Skeletal muscle cell (primary cell): ENCODE measurements at regions not wholly inside any gene's neighbourhood (a gene's known extent, or its start where the extent isn't known, plus 50 kb on each side); places are given as distances from the start of the nearest gene placed in this dataset.

Source experiments
- DNase-seq: peaks from one replicate; pipeline ENCODE4 v3.0.0-alpha.2; 2010; ENCODE audit warnings: low read depth
- H3K4me3 ChIP-seq: 2 replicates; pipeline ENCODE4 v1.5.1; 2011; ENCODE audit warnings: low read depth, mild to moderate bottlenecking, control low read depth, low read length, moderate library complexity

- DNase-seq, result no peak
- no peak overlapping the region for H3K4me3 ChIP-seq
These were observed 183.3 kb upstream of the ZP4 start for GRCh38 chr1:238073991-238074390.

- H3K4me3 ChIP-seq, result no peak overlapping the region
- no peak for DNase-seq
These were observed 180.3 kb upstream of the ZP4 start for GRCh38 chr1:238071061-238071460.

GRCh38 chr1:238063454-238063853 lies 172.7 kb upstream of the ZP4 start:
- peak; percentile 85 for DNase-seq
- no peak overlapping the region for H3K4me3 ChIP-seq

- peak; percentile 77 for DNase-seq
- no peak overlapping the region for H3K4me3 ChIP-seq
These were observed 171.4 kb upstream of the ZP4 start for GRCh38 chr1:238061967-238062613.

- H3K4me3 ChIP-seq, result no peak overlapping the region
- DNase-seq, result no peak
These were observed 169.3 kb upstream of the ZP4 start for GRCh38 chr1:238060061-238060460.

GRCh38 chr1:238052496-238053266 lies 162.0 kb upstream of the ZP4 start:
- no peak for DNase-seq
- no peak overlapping the region for H3K4me3 ChIP-seq

- no peak for DNase-seq
- no peak overlapping the region for H3K4me3 ChIP-seq
These were observed 138.4 kb upstream of the ZP4 start for GRCh38 chr1:238029126-238029525.

- DNase-seq, result no peak
- H3K4me3 ChIP-seq, result no peak overlapping the region
These were observed 136.6 kb upstream of the ZP4 start for GRCh38 chr1:238027366-238027765.

- no peak for DNase-seq
These were observed 132.4 kb upstream of the ZP4 start for GRCh38 chr1:238023137-238023536.

GRCh38 chr1:238018214-238018613 lies 127.5 kb upstream of the ZP4 start:
- DNase-seq, result no peak
- H3K4me3 ChIP-seq, result no peak overlapping the region

More at GRCh38 chr1:238023137-238023536, 132.4 kb upstream of the ZP4 start:
- no peak overlapping the region for H3K4me3 ChIP-seq

- no peak overlapping the region for H3K4me3 ChIP-seq
- DNase-seq, result no peak
These were observed 116.1 kb upstream of the ZP4 start for GRCh38 chr1:238006779-238007178.

- no peak overlapping the region for H3K4me3 ChIP-seq
- DNase-seq, result no peak
These were observed 114.4 kb upstream of the ZP4 start for GRCh38 chr1:238005116-238005515.

GRCh38 chr1:238001818-238002217 lies 111.1 kb upstream of the ZP4 start:
- no peak overlapping the region for H3K4me3 ChIP-seq
- no peak for DNase-seq

- no peak overlapping the region for H3K4me3 ChIP-seq
- no peak for DNase-seq
These were observed 108.8 kb upstream of the ZP4 start for GRCh38 chr1:237999426-238000052.

- DNase-seq, result no peak
- H3K4me3 ChIP-seq, result no peak overlapping the region
These were observed 107.9 kb upstream of the ZP4 start for GRCh38 chr1:237998581-237998980.

- H3K4me3 ChIP-seq, result no peak overlapping the region
- no peak for DNase-seq
These were observed 92.8 kb upstream of the ZP4 start for GRCh38 chr1:237983496-237983895.

GRCh38 chr1:237981223-237981622 lies 90.5 kb upstream of the ZP4 start:
- no peak overlapping the region for H3K4me3 ChIP-seq
- DNase-seq, result no peak

GRCh38 chr1:237976331-237976730 lies 85.6 kb upstream of the ZP4 start:
- H3K4me3 ChIP-seq, result no peak overlapping the region
- DNase-seq, result no peak

GRCh38 chr1:237975903-237976302 lies 85.2 kb upstream of the ZP4 start:
- H3K4me3 ChIP-seq, result no peak overlapping the region
- no peak for DNase-seq

- H3K4me3 ChIP-seq, result no peak overlapping the region
- no peak for DNase-seq
These were observed 84.7 kb upstream of the ZP4 start for GRCh38 chr1:237975376-237975775.

GRCh38 chr1:237972186-237972585 lies 81.5 kb upstream of the ZP4 start:
- DNase-seq, result no peak
- no peak overlapping the region for H3K4me3 ChIP-seq
